GM12873 (cell line): ENCODE measurements at regions not wholly inside any gene's neighbourhood (a gene's known extent, or its start where the extent isn't known, plus 50 kb on each side); places are given as distances from the start of the nearest gene placed in this dataset.

Experiments
- TF ChIP-seq, protein P1 (sequence below): IDR thresholded peaks from 2 replicates; pipeline ENCODE4 v1.5.1; 2012; ENCODE audit warnings: low read depth, mild to moderate bottlenecking, moderate library complexity, low read length, control low read depth; ENCODE audit not compliant: insufficient read depth; ENCODE audit errors: missing control alignments

DNA sequence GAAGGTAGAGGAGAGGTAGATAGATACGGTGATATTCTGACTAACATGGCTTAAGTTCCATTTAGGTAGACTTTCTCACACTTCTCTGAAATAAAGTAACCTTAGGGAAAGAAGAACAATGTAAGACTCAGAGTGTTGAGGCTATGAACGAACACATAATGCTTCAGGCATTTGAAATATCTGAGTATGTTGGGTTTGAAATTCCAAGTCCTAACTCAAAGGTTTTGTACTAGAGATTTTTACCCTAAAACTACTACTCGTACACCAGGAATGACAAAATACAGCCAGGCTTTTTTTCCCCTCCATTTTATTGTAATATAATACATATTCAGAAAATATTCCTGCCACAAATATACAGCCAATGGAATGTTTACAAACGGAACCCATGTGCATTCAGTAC lies 592.6 kb downstream of the ETS1 start:
- TF ChIP-seq, protein P1, sequence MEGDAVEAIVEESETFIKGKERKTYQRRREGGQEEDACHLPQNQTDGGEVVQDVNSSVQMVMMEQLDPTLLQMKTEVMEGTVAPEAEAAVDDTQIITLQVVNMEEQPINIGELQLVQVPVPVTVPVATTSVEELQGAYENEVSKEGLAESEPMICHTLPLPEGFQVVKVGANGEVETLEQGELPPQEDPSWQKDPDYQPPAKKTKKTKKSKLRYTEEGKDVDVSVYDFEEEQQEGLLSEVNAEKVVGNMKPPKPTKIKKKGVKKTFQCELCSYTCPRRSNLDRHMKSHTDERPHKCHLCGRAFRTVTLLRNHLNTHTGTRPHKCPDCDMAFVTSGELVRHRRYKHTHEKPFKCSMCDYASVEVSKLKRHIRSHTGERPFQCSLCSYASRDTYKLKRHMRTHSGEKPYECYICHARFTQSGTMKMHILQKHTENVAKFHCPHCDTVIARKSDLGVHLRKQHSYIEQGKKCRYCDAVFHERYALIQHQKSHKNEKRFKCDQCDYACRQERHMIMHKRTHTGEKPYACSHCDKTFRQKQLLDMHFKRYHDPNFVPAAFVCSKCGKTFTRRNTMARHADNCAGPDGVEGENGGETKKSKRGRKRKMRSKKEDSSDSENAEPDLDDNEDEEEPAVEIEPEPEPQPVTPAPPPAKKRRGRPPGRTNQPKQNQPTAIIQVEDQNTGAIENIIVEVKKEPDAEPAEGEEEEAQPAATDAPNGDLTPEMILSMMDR: no peak

DNA sequence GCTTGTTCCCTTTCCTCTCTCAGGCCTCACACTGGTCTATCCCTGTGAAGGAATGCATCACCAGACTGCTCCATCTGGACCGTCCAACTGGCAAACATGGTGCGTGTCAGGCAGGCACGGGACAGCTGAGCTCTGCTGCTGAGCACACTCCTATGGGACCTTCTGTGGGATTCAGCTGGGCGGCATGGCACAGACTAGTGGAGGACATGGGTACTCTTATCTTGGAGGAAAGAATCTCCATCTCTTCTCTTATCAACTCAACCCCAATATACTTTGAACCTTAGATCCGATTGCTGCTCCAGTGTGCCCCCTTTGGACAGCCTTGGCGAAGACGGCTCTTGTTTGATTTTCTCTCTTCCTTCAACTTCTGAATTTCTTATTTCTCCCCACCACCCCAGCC lies 593.6 kb downstream of the ETS1 start:
- TF ChIP-seq, protein P1: no peak

DNA sequence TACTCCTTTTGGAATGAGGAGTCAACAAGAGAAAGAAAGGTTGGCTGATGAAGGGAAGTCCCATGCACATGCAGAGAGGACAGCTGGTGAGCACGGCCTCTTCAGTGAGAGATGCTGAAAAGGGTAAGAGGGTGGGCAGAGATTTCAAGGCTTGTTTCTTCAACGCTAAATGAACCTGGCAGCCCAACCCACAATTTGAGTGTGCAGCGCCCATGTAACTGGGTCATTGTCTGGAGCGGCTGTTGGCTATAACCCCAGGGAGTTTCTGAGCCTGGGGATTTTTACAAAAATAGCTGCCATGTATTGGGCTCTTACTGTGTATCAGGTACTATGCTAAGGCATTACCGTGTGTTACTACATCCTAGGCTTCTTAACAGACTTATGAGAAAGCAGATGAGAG lies 594.1 kb downstream of the ETS1 start:
- TF ChIP-seq, protein P1: no peak

DNA sequence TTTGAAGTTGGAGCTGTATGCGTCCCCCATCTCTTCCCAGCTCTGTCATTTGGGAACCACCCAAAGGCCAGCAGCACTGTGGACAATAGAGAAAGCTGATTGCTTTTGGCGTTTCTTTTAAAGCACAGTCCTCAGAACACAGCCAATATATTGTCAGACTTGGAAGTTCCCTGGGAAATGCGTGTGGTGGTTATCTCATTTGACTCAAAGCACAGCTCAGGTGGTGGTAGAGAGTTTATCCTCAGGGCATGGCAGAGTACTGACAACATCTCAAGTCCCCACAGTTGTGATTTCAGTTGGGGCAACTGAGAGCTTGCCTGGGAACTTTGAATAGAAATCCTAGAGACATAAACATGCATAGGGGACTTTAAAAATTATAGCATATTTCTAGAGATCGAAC lies 601.3 kb downstream of the ETS1 start:
- TF ChIP-seq, protein P1: no peak

DNA sequence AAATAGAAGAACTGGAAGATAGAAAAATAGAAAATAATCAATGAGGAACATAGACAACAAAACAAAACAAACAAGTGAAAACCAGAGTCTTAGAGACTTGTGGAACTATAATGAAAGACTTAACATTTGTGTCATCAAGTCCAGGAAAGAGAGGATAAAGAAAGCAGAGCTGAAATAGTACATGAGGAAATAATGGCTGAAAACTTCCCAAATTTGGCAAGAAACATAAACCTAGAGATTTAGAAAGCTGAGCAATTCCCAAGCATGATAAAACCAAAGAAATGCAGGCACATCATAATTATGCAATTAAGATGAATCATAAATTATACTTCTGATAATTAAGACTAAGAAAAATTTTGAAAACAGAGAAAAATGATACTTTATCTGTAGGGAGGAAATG lies 614.5 kb downstream of the ETS1 start:
- TF ChIP-seq, protein P1: no peak

DNA sequence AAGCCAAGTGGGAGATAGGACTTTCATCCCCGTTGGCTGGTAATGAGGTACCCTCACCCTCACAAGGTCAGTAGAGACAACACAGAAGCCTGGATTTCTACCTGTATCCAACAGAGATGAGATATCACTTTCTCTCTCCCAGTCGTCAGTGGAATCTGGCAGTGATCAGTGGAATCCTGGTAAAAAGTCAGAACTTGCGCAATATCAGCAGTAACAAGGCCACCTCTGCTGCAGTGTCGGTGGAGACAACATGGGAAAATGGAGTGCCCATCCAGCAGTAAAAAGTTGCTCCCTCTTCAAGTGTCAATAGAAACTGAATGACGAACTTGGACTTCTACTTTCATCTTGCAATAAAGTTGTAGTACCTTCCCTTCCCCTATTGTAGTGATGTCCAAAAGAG lies 615.9 kb downstream of the ETS1 start:
- TF ChIP-seq, protein P1: no peak

DNA sequence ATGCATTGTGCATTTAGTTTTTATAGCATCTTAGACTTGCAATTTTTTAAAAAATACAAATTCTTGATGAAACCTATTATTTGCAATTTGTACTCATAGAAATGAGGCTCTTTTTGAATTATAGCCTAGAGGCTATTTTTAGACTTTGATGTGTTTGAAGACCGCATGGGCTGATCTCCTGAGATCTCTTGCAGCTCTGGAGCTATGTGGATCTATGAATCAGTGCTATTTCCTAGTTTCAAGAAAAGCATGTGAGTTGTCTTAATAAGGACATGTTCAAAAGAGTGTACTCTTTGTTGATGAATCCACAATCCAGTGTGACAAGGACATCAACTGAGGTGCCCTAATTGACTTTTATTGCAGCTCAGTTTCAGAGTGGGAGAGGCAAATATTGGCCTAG lies 620.5 kb downstream of the ETS1 start:
- TF ChIP-seq, protein P1: no peak
